ENCODE measurements at regions not wholly inside any gene's neighbourhood (a gene's known extent, or its start where the extent isn't known, plus 50 kb on each side); places are given as distances from the start of the nearest gene placed in this dataset.
A peak's percentile ranks its signal among the peaks of the same experiment; 100 is the strongest.

- H2BK120ac ChIP-seq (ENCODE audit: low read depth, low read length, poor library complexity, severe bottlenecking): no peak overlapping the region
- no peak overlapping the region for H2BK5ac ChIP-seq (ENCODE audit: insufficient read length, low read length)
- peaks cover 7 to 20% of the 10 kb centered on the region in 2 experiments for H3K4me1 Mint-ChIP-seq
- no peaks in the 10 kb centered on the region for H3K23me2 ChIP-seq (ENCODE audit: insufficient read length, low read depth, low read length, poor library complexity, severe bottlenecking)
- H3K9me3 Mint-ChIP-seq: no peaks in the 10 kb centered on the region
- H3K4me3 Mint-ChIP-seq: no peak overlapping the region
- H3K9me3 ChIP-seq (ENCODE audit: control insufficient read depth, low read depth, low read length): no peaks in the 10 kb centered on the region
- H4K91ac ChIP-seq (ENCODE audit: insufficient read length, low read depth, low read length): no peak overlapping the region
- H3K18ac ChIP-seq (ENCODE audit: insufficient read length, low read depth, low read length): no peak overlapping the region
- no peaks in the 10 kb centered on the region for H3K36me3 Mint-ChIP-seq (ENCODE audit: insufficient read depth in 1 of 3, low read depth in 3 of 3)
- peaks cover 2% of the 10 kb centered on the region for H4K20me1 ChIP-seq (ENCODE audit: control insufficient read depth, insufficient read depth, insufficient read length)
- H2AFZ ChIP-seq (ENCODE audit: low read length): no peak overlapping the region
- H3K56ac ChIP-seq (ENCODE audit: insufficient read length, low read depth, low read length): no peak overlapping the region
- H3K27me3 Mint-ChIP-seq (ENCODE audit: low read depth): peaks cover 73% of the 10 kb centered on the region
- no peak overlapping the region for H2BK15ac ChIP-seq (ENCODE audit: low read depth, low read length)
- H3K4me1 ChIP-seq (ENCODE audit: insufficient read depth, low read length): no peaks in the 10 kb centered on the region
- H3K4ac ChIP-seq (ENCODE audit: low read depth, low read length): no peak overlapping the region
- H3K79me1 ChIP-seq (ENCODE audit: insufficient read depth, low read depth, low read length, poor library complexity, severe bottlenecking): no peaks in the 10 kb centered on the region
- no peak overlapping the region for H3K9ac ChIP-seq (ENCODE audit: extremely low read depth, insufficient read length, low read length)
- no peak overlapping the region for H2AK5ac ChIP-seq (ENCODE audit: insufficient read length, low read length)
- H3K27ac ChIP-seq (ENCODE audit: insufficient read length, low read depth, low read length): no peak overlapping the region
- no peak overlapping the region for H4K8ac ChIP-seq (replicated peaks; ENCODE audit: insufficient read length, low read depth, low read length)
- no peak overlapping the region for H3K14ac ChIP-seq (ENCODE audit: insufficient read depth, low read length)
- no peak overlapping the region for H3T11ph ChIP-seq (ENCODE audit: low read length)
- H2BK12ac ChIP-seq (ENCODE audit: insufficient read length, low read depth, low read length): no peak overlapping the region
- no peak overlapping the region for H3K4me2 ChIP-seq (ENCODE audit: insufficient read depth, insufficient read length, low read length)
- no peak overlapping the region for H3K23ac ChIP-seq (ENCODE audit: insufficient read length, low read depth, low read length)
- WGBS (ENCODE audit: extremely low coverage, insufficient read length, low lambda C conversion rate): no CpG with 5 or more reads among the region's 2 CpGs
- no peaks in the 10 kb centered on the region; the same call in 1 of the 2 replicates for H3K27me3 ChIP-seq (ENCODE audit: insufficient read depth, low read length)
- peak; percentile 81 for TF ChIP-seq CTCF (conservative IDR thresholded peaks at IDR 0.05)
- H2BK20ac ChIP-seq (ENCODE audit: low read depth, low read length, poor library complexity, severe bottlenecking): no peak overlapping the region
- no peak overlapping the region for H3K27ac Mint-ChIP-seq
- H3K79me2 ChIP-seq (ENCODE audit: insufficient read depth, low read length): no peaks in the 10 kb centered on the region
- H4K5ac ChIP-seq (ENCODE audit: insufficient read length, low read depth, low read length): no peak overlapping the region
- DNase-seq: peak; percentile 75
Measured at GRCh38 chr10:101301111-101301731, 52.7 kb upstream of the BTRC start.
